Endothelial cell of umbilical vein (primary cell): ENCODE measurements at regions not wholly inside any gene's neighbourhood (a gene's known extent, or its start where the extent isn't known, plus 50 kb on each side); places are given as distances from the start of the nearest gene placed in this dataset.

ENCODE experiments used
- EZH2 ChIP-seq: IDR thresholded peaks from 2 replicates; pipeline ENCODE4 v1.6.1; 2012; ENCODE audit warnings: borderline replicate concordance, low read depth, mild to moderate bottlenecking, moderate library complexity, low read length, inconsistent platforms; ENCODE audit not compliant: severe bottlenecking
- MYC ChIP-seq: IDR thresholded peaks from one replicate; pipeline ENCODE4 v1.6.1; 2011; ENCODE audit warnings: mild to moderate bottlenecking, low read depth, low read length
- POLR2AphosphoS5 ChIP-seq: IDR thresholded peaks from 2 replicates; pipeline ENCODE4 v1.6.1; 2012; ENCODE audit warnings: low read depth, mild to moderate bottlenecking, control low read depth, low read length, moderate library complexity; ENCODE audit not compliant: insufficient read depth
- TF ChIP-seq, protein P1 (sequence below), 2 donors: IDR thresholded peaks; 1 replicate in 1 of 2; 2 replicates in 1 of 2; pipeline ENCODE4 v1.5.1; 2011; ENCODE audit warnings: low read length in 2 of 2, mild to moderate bottlenecking in 2 of 2, moderate library complexity in 2 of 2, control low read depth in 1 of 2, inconsistent platforms in 1 of 2, low read depth in 1 of 2; ENCODE audit not compliant: insufficient read depth in 1 of 2; ENCODE audit errors: extremely low read depth in 1 of 2

DNA sequence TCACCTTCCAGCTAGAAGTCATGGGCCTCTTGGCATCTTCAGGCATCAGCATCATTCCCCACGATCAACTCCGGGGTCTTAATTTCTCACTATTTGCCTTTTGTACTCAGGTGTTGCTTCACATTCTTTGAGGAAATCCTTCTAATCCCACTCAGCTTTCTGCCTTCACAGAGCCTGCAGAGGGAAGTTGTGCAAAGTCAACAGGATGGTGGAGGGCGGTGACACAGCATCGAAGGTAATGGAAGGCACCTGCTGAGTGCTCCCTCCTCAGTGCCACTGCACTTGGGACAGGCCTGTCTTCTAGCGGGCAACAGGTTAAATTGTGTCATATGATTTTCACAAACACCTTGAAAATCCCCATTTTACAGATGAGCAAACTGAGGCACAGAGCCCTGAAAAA lies 164.0 kb downstream of the EN1 start:
- TF ChIP-seq EZH2 (no peak), POLR2AphosphoS5 (no peak), MYC (no peak)
- TF ChIP-seq, protein P1, sequence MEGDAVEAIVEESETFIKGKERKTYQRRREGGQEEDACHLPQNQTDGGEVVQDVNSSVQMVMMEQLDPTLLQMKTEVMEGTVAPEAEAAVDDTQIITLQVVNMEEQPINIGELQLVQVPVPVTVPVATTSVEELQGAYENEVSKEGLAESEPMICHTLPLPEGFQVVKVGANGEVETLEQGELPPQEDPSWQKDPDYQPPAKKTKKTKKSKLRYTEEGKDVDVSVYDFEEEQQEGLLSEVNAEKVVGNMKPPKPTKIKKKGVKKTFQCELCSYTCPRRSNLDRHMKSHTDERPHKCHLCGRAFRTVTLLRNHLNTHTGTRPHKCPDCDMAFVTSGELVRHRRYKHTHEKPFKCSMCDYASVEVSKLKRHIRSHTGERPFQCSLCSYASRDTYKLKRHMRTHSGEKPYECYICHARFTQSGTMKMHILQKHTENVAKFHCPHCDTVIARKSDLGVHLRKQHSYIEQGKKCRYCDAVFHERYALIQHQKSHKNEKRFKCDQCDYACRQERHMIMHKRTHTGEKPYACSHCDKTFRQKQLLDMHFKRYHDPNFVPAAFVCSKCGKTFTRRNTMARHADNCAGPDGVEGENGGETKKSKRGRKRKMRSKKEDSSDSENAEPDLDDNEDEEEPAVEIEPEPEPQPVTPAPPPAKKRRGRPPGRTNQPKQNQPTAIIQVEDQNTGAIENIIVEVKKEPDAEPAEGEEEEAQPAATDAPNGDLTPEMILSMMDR (IDR thresholded peaks at IDR 0.05; ENCODE audit: extremely low read depth in 1 of 2, insufficient read depth in 1 of 2, low read depth in 1 of 2, low read length in 2 of 2), result no peak
